GM18517 (cell line): ENCODE measurements at regions not wholly inside any gene's neighbourhood (a gene's known extent, or its start where the extent isn't known, plus 50 kb on each side); places are given as distances from the start of the nearest gene placed in this dataset.
"Not testable (repeated sequence)": the region's sequence is repeated elsewhere in the genome, so short reads cannot be mapped to it uniquely, and the experiment has no call there.

Experiments used
- ATAC-seq: cut with Tn5 transposase; IDR thresholded peaks from one replicate; pipeline ENCODE4 v1.9.1; 2021; ENCODE audit warnings: mild to moderate bottlenecking, moderate library complexity; ENCODE audit not compliant: unreplicated experiment

GRCh38 chr5:67817652-67818051, 397.9 kb upstream of the PIK3R1 start:
- no peak for ATAC-seq

DNA sequence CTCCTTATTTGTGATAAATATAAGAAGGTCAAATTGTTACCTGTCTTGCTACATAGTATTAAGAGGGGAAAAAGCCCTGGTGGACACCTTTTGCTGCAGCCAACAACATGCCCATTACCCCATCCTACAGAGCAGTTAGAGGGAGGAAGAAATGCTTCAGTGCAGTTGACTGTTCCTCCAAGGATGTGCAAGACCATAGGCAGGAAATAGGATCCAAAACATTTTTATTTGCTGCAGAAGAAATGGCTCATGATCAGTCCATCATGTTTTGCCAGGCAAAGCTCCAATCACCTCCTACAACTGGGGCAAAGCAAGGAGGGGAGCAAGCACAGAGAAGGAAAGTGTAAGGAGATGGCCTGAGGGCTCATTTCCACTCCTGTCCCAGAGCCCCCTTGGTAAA, 399.1 kb upstream of the PIK3R1 start:
- no peak for ATAC-seq

GRCh38 chr5:67815455-67816391, 399.8 kb upstream of the PIK3R1 start:
- no peak for ATAC-seq

- ATAC-seq, result no peak
Observed at GRCh38 chr5:67814569-67815311, 400.8 kb upstream of the PIK3R1 start.

GRCh38 chr5:67813877-67814539, 401.5 kb upstream of the PIK3R1 start:
- no peak for ATAC-seq

DNA sequence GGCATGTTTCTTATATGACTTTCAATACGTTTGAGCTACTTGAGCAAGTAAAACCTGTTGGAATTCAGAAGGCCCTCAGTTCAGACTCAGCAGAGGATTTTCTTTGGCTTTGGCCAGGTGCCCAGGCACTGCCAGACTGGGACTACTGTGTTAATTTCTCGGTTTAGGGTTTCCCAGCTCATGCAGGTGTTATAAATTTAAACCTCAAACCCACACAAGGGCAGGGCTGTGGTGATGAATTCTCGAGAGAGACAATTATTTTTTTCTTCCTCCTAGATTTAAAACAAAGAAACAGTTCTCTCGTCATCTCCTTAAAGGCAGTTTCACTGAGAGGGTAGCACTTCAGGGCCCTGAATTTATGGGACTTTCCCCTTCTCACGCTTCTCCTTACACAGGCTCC, 406.0 kb upstream of the PIK3R1 start:
- peak; percentile 39 for ATAC-seq

DNA sequence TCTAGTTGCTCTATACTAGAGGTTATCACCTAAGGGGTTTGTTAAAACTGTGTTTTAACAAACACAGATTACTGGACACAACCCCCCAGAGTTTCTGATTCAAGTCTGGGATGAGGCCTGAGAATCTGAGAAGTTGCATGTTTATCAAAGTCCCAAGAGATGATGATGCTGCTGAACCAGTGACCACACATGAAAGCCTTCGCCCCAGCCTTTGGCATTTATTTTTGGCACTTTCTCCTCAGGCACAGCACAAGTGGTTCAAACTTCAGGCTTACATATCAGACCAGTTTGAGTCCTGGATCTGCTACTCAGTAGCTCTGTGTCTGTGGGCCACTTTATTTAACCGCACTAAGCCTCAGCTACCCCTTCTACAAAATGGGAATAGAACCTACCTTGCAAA, 407.2 kb upstream of the PIK3R1 start:
- ATAC-seq, result no peak

DNA sequence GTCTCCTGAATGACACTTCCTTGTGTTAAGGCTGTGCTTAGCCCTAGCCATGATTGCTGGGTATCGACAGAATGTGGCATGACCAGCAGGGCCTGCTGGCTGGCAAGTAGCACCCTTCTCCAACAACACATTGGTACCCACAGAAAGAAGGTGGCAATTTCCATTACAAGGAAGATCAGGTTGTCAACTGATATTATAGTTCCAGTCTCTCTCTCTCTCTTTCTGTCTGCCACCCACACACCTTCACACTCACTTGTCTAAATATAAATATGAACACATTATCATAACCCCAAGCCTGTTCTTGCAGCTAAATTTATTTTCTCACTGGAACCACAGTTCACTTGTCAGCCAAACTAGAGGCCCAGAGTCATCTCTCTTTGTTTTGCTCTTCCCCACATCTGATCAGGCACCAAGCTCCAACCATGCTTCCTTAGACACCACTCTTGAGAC, 408.1 kb upstream of the PIK3R1 start:
- ATAC-seq, result peak; percentile 60

- ATAC-seq, result peak; percentile 5
Observed at GRCh38 chr5:67806654-67807438, 408.7 kb upstream of the PIK3R1 start.

- no peak for ATAC-seq
Observed at GRCh38 chr5:67805666-67806348, 409.7 kb upstream of the PIK3R1 start.

DNA sequence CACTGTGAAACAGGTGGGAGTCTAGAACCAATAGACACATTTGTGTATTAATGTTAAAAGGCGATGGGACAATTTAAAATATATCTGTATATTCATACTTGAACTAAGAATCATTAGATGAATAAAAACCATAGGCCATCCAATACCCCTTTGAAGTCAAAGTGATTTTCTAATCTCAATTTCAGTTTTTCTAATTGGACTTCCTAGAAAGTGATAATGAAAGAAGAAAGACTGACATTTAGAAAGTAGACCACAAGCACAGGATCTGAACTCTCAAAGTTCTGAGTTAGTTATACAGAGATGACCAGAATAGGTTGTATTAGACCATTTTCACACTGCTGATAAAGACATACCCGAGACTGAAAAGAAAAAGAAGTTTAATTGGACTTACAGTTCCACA, 412.8 kb upstream of the PIK3R1 start:
- ATAC-seq, result no peak

GRCh38 chr5:67799732-67800234, 415.8 kb upstream of the PIK3R1 start:
- no peak for ATAC-seq

DNA sequence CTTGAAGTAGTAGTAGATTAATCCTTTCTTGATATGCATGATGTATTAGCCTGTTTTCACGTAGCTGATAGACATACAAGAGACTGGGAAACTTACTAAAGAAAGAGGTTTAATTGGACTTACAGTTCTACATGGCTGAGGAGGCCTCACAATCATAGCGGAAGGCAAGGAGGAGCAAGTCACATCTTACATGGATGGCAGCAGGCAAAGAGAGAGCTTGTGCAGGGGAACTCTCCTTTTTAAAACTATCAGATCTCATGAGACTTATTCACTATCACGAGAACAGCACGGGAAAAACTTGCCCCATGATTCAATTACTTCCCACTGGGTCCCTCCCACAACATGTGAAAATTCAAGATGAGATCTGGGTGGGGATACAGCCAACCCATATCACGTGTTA, 417.1 kb upstream of the PIK3R1 start:
- ATAC-seq, result not testable (repeated sequence)

DNA sequence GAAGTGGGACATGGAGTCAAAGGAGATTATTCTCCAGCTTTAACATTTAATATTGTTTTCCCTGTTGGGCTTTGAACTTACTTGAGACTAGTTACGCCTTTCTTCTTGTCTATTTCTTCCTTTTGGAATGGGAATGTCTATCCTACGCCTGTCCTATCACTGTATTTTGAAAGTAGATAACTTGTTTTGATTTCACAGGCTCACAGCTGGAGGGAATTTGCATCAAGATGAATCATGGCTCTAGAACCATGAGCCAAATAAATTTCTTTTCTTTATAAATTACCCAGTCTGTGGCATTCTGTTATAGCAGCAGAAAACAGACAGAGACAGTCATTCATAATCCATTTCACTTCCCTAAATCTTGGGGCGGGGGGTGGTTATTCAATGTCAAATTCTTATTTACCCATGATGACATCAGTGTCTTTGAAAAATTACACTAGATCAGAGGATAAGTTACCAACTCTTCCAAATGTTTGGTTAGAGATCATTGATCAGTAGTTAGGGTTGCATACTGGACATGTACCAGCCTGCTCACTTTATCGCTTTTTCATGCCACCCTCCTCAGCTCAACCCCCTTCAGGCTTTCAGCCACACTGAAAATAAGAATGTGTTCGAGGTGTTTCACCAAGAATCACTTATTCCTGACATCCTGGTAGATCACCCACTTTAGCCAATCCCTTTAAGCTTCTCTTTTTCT, 419.6 kb upstream of the PIK3R1 start:
- ATAC-seq, result no peak

DNA sequence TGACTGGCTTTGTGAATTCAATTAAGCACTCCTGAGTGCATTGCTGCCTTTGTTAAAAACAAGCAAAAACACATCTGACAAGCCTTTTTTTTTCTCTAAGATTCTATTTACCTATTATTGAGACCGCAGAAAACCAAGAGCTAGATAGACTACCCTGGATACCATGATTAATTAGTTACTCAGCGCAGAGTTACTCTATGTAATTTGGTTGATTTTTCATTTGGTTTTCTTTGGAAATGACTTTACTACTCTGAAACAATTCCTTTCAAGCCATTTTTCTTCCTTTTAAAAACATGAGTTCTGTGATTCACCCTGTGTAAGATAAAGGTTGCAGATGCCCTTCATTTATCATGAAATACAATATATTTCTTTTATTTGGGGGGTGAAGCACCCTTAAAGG, 421.6 kb upstream of the PIK3R1 start:
- ATAC-seq, result no peak

GRCh38 chr5:67793418-67793817, 422.1 kb upstream of the PIK3R1 start:
- ATAC-seq, result no peak

- no peak for ATAC-seq
Observed at GRCh38 chr5:67792891-67793290, 422.7 kb upstream of the PIK3R1 start.

DNA sequence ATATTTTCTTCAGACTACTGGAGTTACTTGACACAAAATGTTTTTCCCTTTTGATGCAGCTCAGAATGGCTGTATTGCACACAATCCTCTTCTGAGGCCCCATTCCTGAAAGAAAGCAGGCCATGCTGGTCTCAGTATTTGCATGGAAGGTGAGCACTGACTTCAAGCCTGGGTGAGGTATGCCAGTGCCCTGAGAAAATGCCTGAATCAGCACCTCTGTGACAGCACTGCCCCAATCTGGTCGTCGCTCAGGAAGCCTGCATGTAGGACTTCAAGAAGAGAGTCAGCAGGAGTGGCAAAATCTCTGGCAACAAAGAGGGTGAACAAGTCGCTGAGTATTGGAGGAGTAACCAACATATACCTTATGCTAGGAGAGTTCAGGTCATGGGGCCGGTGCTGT, 425.2 kb upstream of the PIK3R1 start:
- no peak for ATAC-seq

DNA sequence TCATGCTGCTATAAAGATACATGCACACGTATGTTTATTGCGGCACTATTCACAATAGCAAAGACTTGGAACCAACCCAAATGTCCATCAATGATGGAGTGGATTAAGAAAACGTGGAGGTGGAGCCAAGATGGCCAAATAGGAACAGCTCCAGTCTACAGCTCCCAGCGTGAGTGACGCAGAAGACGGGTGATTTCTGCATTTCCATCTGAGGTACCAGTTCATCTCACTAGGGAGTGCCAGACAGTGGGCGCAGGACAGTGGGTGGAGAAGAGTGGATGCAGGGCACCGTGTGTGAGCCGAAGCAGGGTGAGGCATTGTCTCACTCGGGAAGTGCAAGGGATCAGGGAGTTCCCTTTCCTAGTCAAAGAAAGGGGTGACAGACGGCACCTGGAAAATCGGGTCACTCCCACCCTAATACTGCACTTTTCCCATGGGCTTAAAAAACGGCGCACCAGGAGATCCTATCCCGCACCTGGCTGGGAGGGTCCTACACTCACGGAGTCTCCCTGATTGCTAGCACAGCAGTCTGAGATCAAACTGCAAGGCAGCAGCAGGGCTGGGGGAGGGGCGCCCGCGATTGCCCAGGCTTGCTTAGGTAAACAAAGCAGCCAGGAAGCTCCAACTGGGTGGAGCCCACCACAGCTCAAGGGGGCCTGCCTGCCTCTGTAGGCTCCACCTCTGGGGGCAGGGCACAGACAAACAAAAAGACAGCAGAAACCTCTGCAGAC, 435.5 kb upstream of the PIK3R1 start:
- not testable (repeated sequence) for ATAC-seq
